IMR-90 (cell line): ENCODE measurements at regions not wholly inside any gene's neighbourhood (a gene's known extent, or its start where the extent isn't known, plus 50 kb on each side); places are given as distances from the start of the nearest gene placed in this dataset.

Experiments used
- ATAC-seq: fragments of 200-7000 bp; cut with Tn5 transposase; 2 replicates; pipeline ENCODE4 v1.9.1; 2020; ENCODE audit warnings: low read depth, mild to moderate bottlenecking, moderate library complexity
- BruUV-seq: library from RNA; stranded (reverse); fragments of 400-500 nt; replicated peaks from 2 replicates; lab custom pipeline; 2021; lab: Mats Ljungman, UMichigan
- CTCF ChIA-PET: fragments of 300-600 bp; formaldehyde crosslinking; extraction: SDS; loops from one replicate; lab custom pipeline; 2021; ENCODE audit warnings: antibody characterized with exemption; lab: Yijun Ruan, JAX
- POLR2A ChIA-PET: fragments of 300-600 bp; sonication (Branson Sonifier 250); formaldehyde crosslinking; loops from one replicate; lab custom pipeline; 2022; ENCODE audit warnings: antibody characterized with exemption; ENCODE audit not compliant: unreplicated experiment; lab: Charles Lee
- DNase-seq: peaks from one replicate; pipeline ENCODE4 v3.0.0; 2013
- H2AFZ ChIP-seq: replicated peaks from 2 replicates; pipeline ENCODE3; 2013; ENCODE audit warnings: low read length, mild to moderate bottlenecking; ENCODE audit not compliant: poor library complexity
- H2AK5ac ChIP-seq: 2 replicates; pipeline ENCODE4 v1.6.1; 2013; ENCODE audit warnings: low read depth, low read length, inconsistent platforms
- H2AK9ac ChIP-seq: replicated peaks from 2 replicates; pipeline ENCODE3; 2013; ENCODE audit warnings: mild to moderate bottlenecking, low read depth, low read length, moderate library complexity; ENCODE audit not compliant: poor library complexity
- H2BK120ac ChIP-seq: 2 replicates; pipeline ENCODE4 v1.6.1; 2013; ENCODE audit warnings: low read depth, low read length, inconsistent platforms
- H2BK15ac ChIP-seq: 3 replicates; pipeline ENCODE4 v1.6.1; 2013; ENCODE audit warnings: low read depth, low read length, inconsistent platforms
- H2BK20ac ChIP-seq: 2 replicates; pipeline ENCODE4 v1.6.1; 2013; ENCODE audit warnings: low read depth, mild to moderate bottlenecking, inconsistent platforms, low read length, moderate library complexity
- H2BK5ac ChIP-seq: 2 replicates; pipeline ENCODE4 v1.6.1; 2013; ENCODE audit warnings: mild to moderate bottlenecking, low read depth, low read length, inconsistent platforms; ENCODE audit not compliant: poor library complexity, severe bottlenecking
- H3K14ac ChIP-seq: replicated peaks from 2 replicates; pipeline ENCODE4 v1.6.1; 2013; ENCODE audit warnings: low read depth, low read length, inconsistent platforms
- H3K18ac ChIP-seq: 2 replicates; pipeline ENCODE4 v1.6.1; 2013; ENCODE audit warnings: low read depth, low read length, control low read depth
- H3K23ac ChIP-seq: 2 replicates; pipeline ENCODE4 v1.6.1; 2013; ENCODE audit warnings: low read depth, low read length, inconsistent platforms
- H3K27ac ChIP-seq: 2 replicates; pipeline ENCODE4 v1.5.1; 2013; ENCODE audit warnings: mild to moderate bottlenecking, control low read depth, low read length; ENCODE audit not compliant: insufficient read depth
- H3K27me3 ChIP-seq: 2 replicates; pipeline ENCODE4 v1.6.1; 2013; ENCODE audit warnings: low read length; ENCODE audit not compliant: control insufficient read depth, insufficient read depth
- H3K36me3 ChIP-seq: 2 replicates; pipeline ENCODE4 v1.6.1; 2013; ENCODE audit warnings: low read length, mixed read lengths; ENCODE audit not compliant: control insufficient read depth, insufficient read depth
- H3K4ac ChIP-seq: 2 replicates; pipeline ENCODE4 v1.6.1; 2013; ENCODE audit warnings: low read depth, low read length, inconsistent platforms
- H3K4me1 ChIP-seq: 2 replicates; pipeline ENCODE4 v1.6.1; 2013; ENCODE audit warnings: low read length, mixed read lengths; ENCODE audit not compliant: control insufficient read depth, insufficient read depth
- H3K4me2 ChIP-seq: 2 replicates; pipeline ENCODE4 v1.6.1; 2013; ENCODE audit warnings: low read depth, mild to moderate bottlenecking, control low read depth, low read length, moderate library complexity
- H3K4me3 ChIP-seq: 2 replicates; pipeline ENCODE4 v1.5.1; 2013; ENCODE audit warnings: low read depth, mild to moderate bottlenecking, control low read depth, low read length, moderate library complexity; ENCODE audit not compliant: insufficient read depth
- H3K56ac ChIP-seq: 2 replicates; pipeline ENCODE4 v1.6.1; 2013; ENCODE audit warnings: low read length, inconsistent platforms; ENCODE audit not compliant: insufficient read depth; ENCODE audit errors: extremely low read depth
- H3K79me1 ChIP-seq, 2 experiments: 2 replicates each; pipeline ENCODE4 v1.6.1; 2013; ENCODE audit warnings: low read length in 2 of 2, inconsistent platforms in 1 of 2, low read depth in 1 of 2
- H3K9ac ChIP-seq: 2 replicates; pipeline ENCODE4 v1.6.1; 2013; ENCODE audit warnings: low read depth, low read length, control low read depth
- H3K9me1 ChIP-seq: 2 replicates; pipeline ENCODE4 v1.6.1; 2013; ENCODE audit warnings: low read length, inconsistent platforms; ENCODE audit not compliant: insufficient read depth
- H3K9me3 ChIP-seq: 2 replicates; pipeline ENCODE4 v1.6.1; 2013; ENCODE audit warnings: low read length; ENCODE audit not compliant: control insufficient read depth, insufficient read depth
- H4K20me1 ChIP-seq: 2 replicates; pipeline ENCODE4 v1.6.1; 2013; ENCODE audit warnings: low read length, inconsistent platforms; ENCODE audit not compliant: insufficient read depth
- H4K5ac ChIP-seq: 2 replicates; pipeline ENCODE4 v1.6.1; 2013; ENCODE audit warnings: mild to moderate bottlenecking, low read depth, low read length, control low read depth
- H4K8ac ChIP-seq, 2 experiments: 2 replicates each; pipeline ENCODE4 v1.6.1; 2013; ENCODE audit warnings: low read depth in 2 of 2, low read length in 2 of 2, control low read depth in 1 of 2, inconsistent platforms in 1 of 2
- H4K91ac ChIP-seq: 2 replicates; pipeline ENCODE4 v1.6.1; 2013; ENCODE audit warnings: low read depth, low read length, inconsistent platforms; ENCODE audit not compliant: insufficient read depth
- BHLHE40 ChIP-seq: fragments of 150-350 bp; IDR thresholded peaks from 2 replicates; pipeline ENCODE4 v1.6.1; 2016; ENCODE audit warnings: mild to moderate bottlenecking, low read depth, low read length
- CEBPB ChIP-seq: IDR thresholded peaks from 2 replicates; pipeline ENCODE4 v1.6.1; 2012; ENCODE audit warnings: low read depth, low read length, improper control_type of control experiment
- CHD1 ChIP-seq: IDR thresholded peaks from 2 replicates; pipeline ENCODE4 v1.6.1; 2012; ENCODE audit warnings: low read depth, low read length, improper control_type of control experiment
- CTCF ChIP-seq: conservative IDR thresholded peaks from 2 replicates; pipeline ENCODE4 v1.5.1; 2012; ENCODE audit warnings: mild to moderate bottlenecking, low read depth, low read length, improper control_type of control experiment
- ELK1 ChIP-seq: fragments of 150-350 bp; IDR thresholded peaks from 2 replicates; pipeline ENCODE4 v1.6.1; 2016; ENCODE audit warnings: low read depth, mild to moderate bottlenecking, low read length, moderate library complexity, borderline replicate concordance
- FOS ChIP-seq: fragments of 150-350 bp; IDR thresholded peaks from 2 replicates; pipeline ENCODE4 v1.6.1; 2016; ENCODE audit warnings: low read depth, low read length
- MAFK ChIP-seq: IDR thresholded peaks from 2 replicates; pipeline ENCODE4 v1.6.1; 2012; ENCODE audit warnings: low read depth, low read length, improper control_type of control experiment
- MAZ ChIP-seq: IDR thresholded peaks from 2 replicates; pipeline ENCODE4 v1.6.1; 2012; ENCODE audit warnings: low read depth, mild to moderate bottlenecking, low read length, improper control_type of control experiment, moderate library complexity, borderline replicate concordance
- MXI1 ChIP-seq: IDR thresholded peaks from 2 replicates; pipeline ENCODE4 v1.6.1; 2012; ENCODE audit warnings: low read depth, mild to moderate bottlenecking, low read length, moderate library complexity, borderline replicate concordance
- NFE2L2 ChIP-seq: fragments of 150-350 bp; IDR thresholded peaks from 2 replicates; pipeline ENCODE4 v1.6.1; 2016; ENCODE audit warnings: low read depth, mild to moderate bottlenecking, low read length
- POLR2A ChIP-seq: IDR thresholded peaks from 2 replicates; pipeline ENCODE4 v1.6.1; 2012; ENCODE audit warnings: mild to moderate bottlenecking, low read depth, low read length
- RAD21 ChIP-seq: IDR thresholded peaks from 2 replicates; pipeline ENCODE4 v1.6.1; 2012; ENCODE audit warnings: low read length, improper control_type of control experiment
- RCOR1 ChIP-seq: IDR thresholded peaks from 2 replicates; pipeline ENCODE4 v1.6.1; 2012; ENCODE audit warnings: mild to moderate bottlenecking, low read length, improper control_type of control experiment; ENCODE audit not compliant: insufficient replicate concordance
- RFX5 ChIP-seq: IDR thresholded peaks from 2 replicates; pipeline ENCODE4 v1.8.0; 2012; ENCODE audit warnings: low read depth, mild to moderate bottlenecking, low read length, moderate library complexity
- SMC3 ChIP-seq: fragments of 150-350 bp; IDR thresholded peaks from 2 replicates; pipeline ENCODE4 v1.6.1; 2016; ENCODE audit warnings: low read depth, mild to moderate bottlenecking, antibody characterized with exemption, low read length, moderate library complexity
- USF2 ChIP-seq: fragments of 150-350 bp; IDR thresholded peaks from 2 replicates; pipeline ENCODE4 v1.6.1; 2017; ENCODE audit warnings: mild to moderate bottlenecking, antibody characterized with exemption, low read length, low read depth
- WGBS, 2 experiments: methylation state at CpG; one replicate each; pipeline versions ENCODE4 v1.1.5 to v1.1.7; 2013; ENCODE audit warnings: missing lambda C conversion rate in 2 of 2; ENCODE audit not compliant: insufficient read length in 1 of 2; ENCODE audit errors: extremely low coverage in 2 of 2; 5-methylcytosine and 5-hydroxymethylcytosine counted together
- dilution Hi-C: fragments of 300-500 bp; cut with HindIII; formaldehyde crosslinking; loops from one replicate; pipeline ENCODE4 v1.14.3; 2018; ENCODE audit warnings: low sequenced_read_pairs; ENCODE audit not compliant: unreplicated experiment
- in situ Hi-C: fragments of 300-500 bp; cut with MboI; formaldehyde crosslinking; loops from 3 replicates; pipeline ENCODE4 v1.14.3; 2019; ENCODE audit warnings: low sequenced_read_pairs, inconsistent platforms, mixed read lengths
- intact Hi-C: fragments of 100-400 bp; cut with micrococcal nuclease; formaldehyde crosslinking; loops from 2 replicates; pipeline ENCODE4 v1.10.0; 2022

- Histone ChIP-seq H2AK9ac (no peak overlapping the region), H3K4ac (no peak overlapping the region), H3K14ac (no peak overlapping the region), H4K91ac (no peak overlapping the region), H2BK120ac (no peak overlapping the region), H3K4me2 (no peak overlapping the region), H3K56ac (no peak overlapping the region), H2AFZ (no peak overlapping the region), H3K9me3 (no peaks in the 10 kb centered on the region), H3K27ac (no peak overlapping the region), H2BK15ac (no peak overlapping the region), H3K27me3 (no peaks in the 10 kb centered on the region), H3K18ac (no peak overlapping the region), H4K8ac (no peak overlapping the region), H3K36me3 (no peaks in the 10 kb centered on the region), H4K20me1 (no peaks in the 10 kb centered on the region), H3K4me3 (no peak overlapping the region), H4K5ac (no peak overlapping the region), H2AK5ac (no peak overlapping the region), H3K79me1 (no peaks in the 10 kb centered on the region), H3K4me1 (no peaks in the 10 kb centered on the region), H3K23ac (no peak overlapping the region), H3K9ac (no peak overlapping the region), H2BK20ac (no peak overlapping the region), H2BK5ac (no peak overlapping the region), H3K9me1 (no peaks in the 10 kb centered on the region)
- ChIA-PET CTCF (no interaction called here), POLR2A (no interaction called here)
- no peak for TF ChIP-seq CEBPB
- TF ChIP-seq RFX5, result no peak
- no peak for TF ChIP-seq USF2
- no peak for TF ChIP-seq ELK1
- no peak for TF ChIP-seq SMC3
- TF ChIP-seq MXI1, result no peak
- no peak for TF ChIP-seq MAFK
- no peak for TF ChIP-seq MAZ
- TF ChIP-seq CTCF, result no peak
- TF ChIP-seq BHLHE40, result no peak
- no peak for TF ChIP-seq POLR2A
- no peak for TF ChIP-seq RCOR1
- no peak for TF ChIP-seq RAD21
- TF ChIP-seq FOS, result no peak
- TF ChIP-seq CHD1, result no peak
- TF ChIP-seq NFE2L2, result no peak
- in situ Hi-C loops, result no loop called here
- dilution Hi-C loops, result no loop called here
- DNase-seq (no peak), ATAC-seq (no peak)
- intact Hi-C loops, result no loop called here
- WGBS, 2 experiments, result no CpG with 5 or more reads among the region's 3 CpGs
- no TSS peak for BruUV-seq
These were observed 80.0 kb downstream of the TMEM30B start for GRCh38 chr14:61201171-61201570.
